Neural progenitor cell (in vitro differentiated cells): ENCODE measurements at regions not wholly inside any gene's neighbourhood (a gene's known extent, or its start where the extent isn't known, plus 50 kb on each side); places are given as distances from the start of the nearest gene placed in this dataset.
A peak's percentile ranks its signal among the peaks of the same experiment; 100 is the strongest.

Experiments used
- DNase-seq: peaks from one replicate; pipeline ENCODE4 v3.0.0-alpha.2; 2016; ENCODE audit warnings: low spot score
- H2AFZ ChIP-seq: fragments of 200-600 bp; sonication (generic); replicated peaks from 2 replicates; pipeline ENCODE4 v1.6.1; 2016; ENCODE audit warnings: antibody characterized with exemption
- H3F3A ChIP-seq: fragments of 200-600 bp; sonication (generic); 2 replicates; pipeline ENCODE4 v1.6.1; 2016; ENCODE audit warnings: antibody characterized with exemption, low read depth
- H3K27ac ChIP-seq: fragments of 200-600 bp; sonication (generic); 2 replicates; pipeline ENCODE4 v1.5.1; 2016; ENCODE audit warnings: mild to moderate bottlenecking
- H3K27me3 ChIP-seq: fragments of 200-600 bp; sonication (generic); 2 replicates; pipeline ENCODE4 v1.6.1; 2016; ENCODE audit warnings: mild to moderate bottlenecking, moderate library complexity
- H3K36me3 ChIP-seq: fragments of 200-600 bp; sonication (generic); 2 replicates; pipeline ENCODE4 v1.5.1; 2016
- H3K4me1 ChIP-seq: fragments of 200-600 bp; sonication (generic); 2 replicates; pipeline ENCODE4 v1.6.1; 2016; ENCODE audit warnings: mixed run types
- H3K4me2 ChIP-seq: fragments of 200-600 bp; sonication (generic); 2 replicates; pipeline ENCODE4 v1.6.1; 2016
- H3K4me3 ChIP-seq: fragments of 200-600 bp; sonication (generic); 2 replicates; pipeline ENCODE4 v1.5.1; 2016
- H3K79me2 ChIP-seq: fragments of 200-600 bp; sonication (generic); 2 replicates; pipeline ENCODE4 v1.6.1; 2016; ENCODE audit warnings: low read depth
- H3K9ac ChIP-seq: fragments of 200-600 bp; sonication (generic); 2 replicates; pipeline ENCODE4 v1.6.1; 2016
- H3K9me3 ChIP-seq: fragments of 200-600 bp; sonication (generic); 2 replicates; pipeline ENCODE4 v1.5.1; 2016; ENCODE audit warnings: low read depth
- H4K20me1 ChIP-seq: fragments of 200-600 bp; sonication (generic); 2 replicates; pipeline ENCODE4 v1.6.1; 2016; ENCODE audit warnings: low read depth
- H3K27ac Mint-ChIP-seq: 3 replicates; pipeline ENCODE4 v1.8.0; 2021; ENCODE audit warnings: mixed read lengths
- H3K27me3 Mint-ChIP-seq: 2 replicates; pipeline ENCODE4 v1.8.0; 2022; ENCODE audit warnings: low read depth, mild to moderate bottlenecking, inconsistent platforms, moderate library complexity, mixed read lengths; ENCODE audit not compliant: insufficient read depth
- H3K36me3 Mint-ChIP-seq: 3 replicates; pipeline ENCODE4 v1.8.0; 2021; ENCODE audit warnings: mixed read lengths
- H3K4me1 Mint-ChIP-seq: 3 replicates; pipeline ENCODE4 v1.8.0; 2021; ENCODE audit warnings: mixed read lengths
- H3K4me3 Mint-ChIP-seq: 3 replicates; pipeline ENCODE4 v1.8.0; 2021; ENCODE audit warnings: mild to moderate bottlenecking, moderate library complexity, mixed read lengths
- H3K9me3 Mint-ChIP-seq: 3 replicates; pipeline ENCODE4 v1.8.0; 2020; ENCODE audit warnings: mixed read lengths
- EZH2 ChIP-seq: fragments of 200-600 bp; sonication (generic); IDR thresholded peaks from 2 replicates; pipeline ENCODE4 v1.6.1; 2017; ENCODE audit warnings: antibody characterized with exemption, mild to moderate bottlenecking, moderate library complexity
- EZH2phosphoT487 ChIP-seq: fragments of 200-600 bp; sonication (generic); IDR thresholded peaks from 2 replicates; pipeline ENCODE4 v1.6.1; 2017; ENCODE audit warnings: antibody characterized with exemption
- TF ChIP-seq, protein P1 (sequence below): fragments of 200-600 bp; sonication (generic); IDR thresholded peaks from 2 replicates; pipeline ENCODE4 v1.5.1; 2017; ENCODE audit warnings: antibody characterized with exemption, mild to moderate bottlenecking

DNA sequence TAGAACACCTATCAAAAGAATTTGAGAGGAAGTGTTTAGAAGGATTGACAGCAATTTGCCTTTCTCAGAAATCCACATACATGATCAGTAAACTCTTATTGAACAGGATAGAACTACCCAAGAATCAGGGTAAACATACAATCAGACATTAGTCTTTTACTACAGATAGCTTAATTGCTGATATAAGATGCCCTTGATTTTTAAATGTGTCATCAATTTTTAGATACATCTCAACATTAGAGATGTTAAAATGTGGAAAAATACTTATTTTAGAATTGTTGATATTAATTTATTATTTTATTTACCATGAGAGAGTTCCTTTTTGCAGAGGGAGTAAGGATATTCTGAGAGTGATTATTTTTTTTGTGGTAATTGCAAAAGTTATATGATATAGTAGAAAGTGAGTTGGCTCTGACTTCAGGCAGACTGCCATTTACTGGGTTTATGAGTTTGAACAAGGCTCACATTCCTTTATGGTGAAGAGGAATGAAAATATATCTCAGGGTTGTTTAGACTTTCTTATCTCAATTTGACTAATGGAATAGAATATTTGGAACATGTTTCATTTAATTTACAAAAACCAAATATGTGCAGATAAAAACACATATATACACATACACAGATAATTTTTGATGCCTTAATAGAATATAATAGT lies 302.8 kb upstream of the GOLIM4 start:
- no peak overlapping the region for H3K9ac ChIP-seq
- no peak overlapping the region for H3K4me3 ChIP-seq
- no peak overlapping the region for H3K27ac ChIP-seq
- H3K36me3 ChIP-seq = no peaks in the 10 kb centered on the region
- Mint-ChIP-seq H3K4me3 (no peak overlapping the region), H3K36me3 (peaks cover 2% of the 10 kb centered on the region), H3K27me3 (no peaks in the 10 kb centered on the region), H3K27ac (no peak overlapping the region), H3K4me1 (no peaks in the 10 kb centered on the region), H3K9me3 (no peaks in the 10 kb centered on the region)
- no peaks in the 10 kb centered on the region for H3K27me3 ChIP-seq
- H3F3A ChIP-seq = peaks cover 14% of the 10 kb centered on the region
- H4K20me1 ChIP-seq = no peaks in the 10 kb centered on the region
- TF ChIP-seq EZH2 (no peak), EZH2phosphoT487 (no peak)
- TF ChIP-seq, protein P1, sequence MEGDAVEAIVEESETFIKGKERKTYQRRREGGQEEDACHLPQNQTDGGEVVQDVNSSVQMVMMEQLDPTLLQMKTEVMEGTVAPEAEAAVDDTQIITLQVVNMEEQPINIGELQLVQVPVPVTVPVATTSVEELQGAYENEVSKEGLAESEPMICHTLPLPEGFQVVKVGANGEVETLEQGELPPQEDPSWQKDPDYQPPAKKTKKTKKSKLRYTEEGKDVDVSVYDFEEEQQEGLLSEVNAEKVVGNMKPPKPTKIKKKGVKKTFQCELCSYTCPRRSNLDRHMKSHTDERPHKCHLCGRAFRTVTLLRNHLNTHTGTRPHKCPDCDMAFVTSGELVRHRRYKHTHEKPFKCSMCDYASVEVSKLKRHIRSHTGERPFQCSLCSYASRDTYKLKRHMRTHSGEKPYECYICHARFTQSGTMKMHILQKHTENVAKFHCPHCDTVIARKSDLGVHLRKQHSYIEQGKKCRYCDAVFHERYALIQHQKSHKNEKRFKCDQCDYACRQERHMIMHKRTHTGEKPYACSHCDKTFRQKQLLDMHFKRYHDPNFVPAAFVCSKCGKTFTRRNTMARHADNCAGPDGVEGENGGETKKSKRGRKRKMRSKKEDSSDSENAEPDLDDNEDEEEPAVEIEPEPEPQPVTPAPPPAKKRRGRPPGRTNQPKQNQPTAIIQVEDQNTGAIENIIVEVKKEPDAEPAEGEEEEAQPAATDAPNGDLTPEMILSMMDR = no peak
- peaks cover 13% of the 10 kb centered on the region for H3K4me1 ChIP-seq
- no peaks in the 10 kb centered on the region for H3K79me2 ChIP-seq
- no peak for DNase-seq
- no peak overlapping the region for H3K4me2 ChIP-seq
- no peak overlapping the region for H2AFZ ChIP-seq
- H3K9me3 ChIP-seq = no peaks in the 10 kb centered on the region

- H3K27me3 Mint-ChIP-seq = no peaks in the 10 kb centered on the region
- Histone ChIP-seq H3K4me1 (peaks cover 13% of the 10 kb centered on the region), H4K20me1 (no peaks in the 10 kb centered on the region), H3K4me2 (no peak overlapping the region), H3K9ac (no peak overlapping the region), H3F3A (peaks cover 14% of the 10 kb centered on the region), H3K79me2 (no peaks in the 10 kb centered on the region), H3K4me3 (no peak overlapping the region), H3K9me3 (no peaks in the 10 kb centered on the region), H2AFZ (no peak overlapping the region), H3K27ac (no peak overlapping the region), H3K27me3 (no peaks in the 10 kb centered on the region), H3K36me3 (no peaks in the 10 kb centered on the region)
- H3K36me3 Mint-ChIP-seq = no peaks in the 10 kb centered on the region
- H3K4me1 Mint-ChIP-seq = no peaks in the 10 kb centered on the region
- TF ChIP-seq, protein P1 = no peak
- TF ChIP-seq EZH2phosphoT487 (no peak), EZH2 (no peak)
- no peak for DNase-seq
- no peaks in the 10 kb centered on the region for H3K9me3 Mint-ChIP-seq
- no peak overlapping the region for H3K27ac Mint-ChIP-seq
- H3K4me3 Mint-ChIP-seq = no peak overlapping the region
Observed at GRCh38 chr3:168396861-168397260, 301.1 kb upstream of the GOLIM4 start.

- H3K4me1 Mint-ChIP-seq = no peaks in the 10 kb centered on the region
Observed at GRCh38 chr3:168395551-168395950, 299.8 kb upstream of the GOLIM4 start.

More at GRCh38 chr3:168395551-168395950, 299.8 kb upstream of the GOLIM4 start:
- Mint-ChIP-seq H3K27ac (no peak overlapping the region), H3K9me3 (no peaks in the 10 kb centered on the region), H3K36me3 (no peaks in the 10 kb centered on the region), H3K27me3 (no peaks in the 10 kb centered on the region), H3K4me3 (no peak overlapping the region)
- Histone ChIP-seq H3F3A (peaks cover 14% of the 10 kb centered on the region), H3K9me3 (no peaks in the 10 kb centered on the region), H3K4me2 (peak overlapping the region; percentile 4), H3K36me3 (no peaks in the 10 kb centered on the region), H3K4me1 (peaks cover 13% of the 10 kb centered on the region), H2AFZ (no peak overlapping the region), H4K20me1 (no peaks in the 10 kb centered on the region), H3K27me3 (no peaks in the 10 kb centered on the region), H3K27ac (no peak overlapping the region), H3K4me3 (no peak overlapping the region), H3K9ac (no peak overlapping the region), H3K79me2 (no peaks in the 10 kb centered on the region)
- TF ChIP-seq, protein P1 = no peak
- TF ChIP-seq EZH2phosphoT487 = no peak
- TF ChIP-seq EZH2 = no peak
- peak; percentile 4 for DNase-seq
